HS-5 (cell line): ENCODE measurements at regions not wholly inside any gene's neighbourhood (a gene's known extent, or its start where the extent isn't known, plus 50 kb on each side); places are given as distances from the start of the nearest gene placed in this dataset.
"Not testable (repeated sequence)": the region's sequence is repeated elsewhere in the genome, so short reads cannot be mapped to it uniquely, and the experiment has no call there.

Experiments
- DNase-seq: peaks from one replicate; pipeline ENCODE4 v3.0.0-alpha.2; 2012; ENCODE audit warnings: low read depth

- DNase-seq, result not testable (repeated sequence)
These were observed 411.2 kb downstream of the RAB38 start for GRCh38 chr11:87764075-87764474.

GRCh38 chr11:87754685-87755084, 420.6 kb downstream of the RAB38 start:
- DNase-seq, result no peak

DNA sequence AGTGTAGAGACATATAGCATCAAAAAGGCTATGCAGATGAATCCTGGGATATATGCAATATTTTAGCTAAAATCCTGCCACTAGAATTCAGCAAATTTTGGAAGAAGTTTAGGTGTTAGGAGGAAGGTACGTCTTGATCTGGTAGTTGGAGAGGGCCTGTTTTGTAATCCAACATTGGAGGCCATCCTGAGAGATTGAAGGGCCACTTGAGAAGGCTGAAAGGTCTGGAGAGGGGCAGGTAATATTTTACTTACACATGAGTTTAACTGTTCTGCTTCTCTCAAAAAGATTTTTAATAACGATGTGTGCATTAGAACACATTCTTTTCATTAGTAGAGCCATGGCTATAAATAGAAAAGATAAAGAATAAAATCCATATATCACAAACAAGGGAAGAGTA, 422.1 kb downstream of the RAB38 start:
- DNase-seq, result no peak

- no peak for DNase-seq
These were observed 432.2 kb downstream of the RAB38 start for GRCh38 chr11:87743007-87743406.

- DNase-seq, result no peak
These were observed 434.3 kb downstream of the RAB38 start for GRCh38 chr11:87740968-87741367.

DNA sequence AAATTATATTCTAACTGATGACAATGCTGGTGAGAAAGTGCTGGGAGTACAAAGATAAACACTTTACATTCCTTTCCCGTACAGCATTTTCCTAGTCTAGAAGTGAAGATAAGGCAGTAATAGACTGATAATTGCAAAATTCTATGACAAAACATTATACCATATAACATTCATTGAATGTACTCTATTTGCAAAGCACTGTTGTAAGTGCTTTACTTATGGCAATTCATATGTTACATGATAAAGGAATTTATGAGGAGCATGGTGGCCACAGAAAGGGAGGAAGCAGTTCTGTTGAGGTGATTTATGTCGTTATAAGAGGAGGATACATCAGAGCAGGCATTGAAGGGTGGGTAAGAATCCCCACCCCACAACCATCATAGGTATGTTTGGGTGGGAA, 434.8 kb downstream of the RAB38 start:
- DNase-seq, result no peak

GRCh38 chr11:87739766-87740165, 435.5 kb downstream of the RAB38 start:
- no peak for DNase-seq

DNA sequence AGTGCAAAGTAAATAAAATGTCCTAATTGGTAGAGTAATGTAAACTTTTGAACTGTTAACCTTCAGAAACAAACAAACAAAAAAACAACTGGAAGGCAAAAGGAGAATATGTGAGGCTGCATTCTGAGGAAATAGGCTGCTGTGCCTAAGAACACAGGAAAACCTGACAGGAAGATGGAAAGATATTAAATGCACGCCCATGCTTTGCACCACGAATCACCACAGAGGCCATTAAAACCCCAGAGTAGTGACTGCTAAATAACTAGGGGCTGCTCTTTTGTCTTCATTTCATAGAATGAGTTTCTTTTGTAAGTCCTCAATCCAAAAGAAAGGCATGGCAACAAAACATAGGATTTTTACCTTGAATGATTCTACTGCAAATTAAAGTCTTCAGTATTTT, 436.0 kb downstream of the RAB38 start:
- no peak for DNase-seq

DNA sequence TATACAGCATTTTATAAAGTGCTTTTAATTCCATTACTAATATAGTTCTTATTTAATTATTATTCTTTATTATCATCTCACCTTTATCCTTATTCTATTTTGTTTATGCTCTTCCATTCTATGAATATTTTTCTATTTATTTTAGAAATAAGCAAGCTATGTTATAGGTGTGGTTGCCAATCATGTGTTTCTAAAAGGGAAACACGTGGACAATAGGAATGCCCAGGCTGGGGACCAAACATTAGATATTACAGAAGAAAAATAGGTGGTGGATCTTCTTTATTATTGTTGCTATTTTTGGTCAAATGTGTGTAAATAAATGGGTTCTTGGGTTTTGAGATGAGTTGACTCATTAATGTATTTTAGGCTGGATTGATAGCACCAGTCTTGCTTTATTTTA, 438.3 kb downstream of the RAB38 start:
- no peak for DNase-seq

DNA sequence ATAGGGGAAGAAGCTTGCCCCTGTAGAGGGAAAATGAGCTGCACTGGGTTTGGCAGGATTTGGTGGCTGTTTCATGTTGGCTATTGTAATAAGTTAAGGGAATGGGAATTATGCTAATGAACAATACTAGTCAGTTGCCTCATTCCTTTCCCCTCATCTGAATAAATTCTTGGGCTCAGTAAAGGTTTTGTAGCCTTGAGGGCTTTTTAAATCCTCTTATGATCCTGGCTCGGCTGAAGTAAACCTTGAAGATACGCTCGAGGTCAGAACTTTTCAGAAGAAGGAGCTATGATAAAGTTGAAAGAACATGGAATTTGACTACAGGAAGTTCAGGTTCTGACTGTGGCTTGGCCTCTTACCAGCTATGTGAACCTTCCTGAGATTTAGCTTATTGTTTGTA, 448.7 kb downstream of the RAB38 start:
- DNase-seq, result no peak

- no peak for DNase-seq
These were observed 450.9 kb downstream of the RAB38 start for GRCh38 chr11:87724358-87724757.

GRCh38 chr11:87722756-87723565, 452.3 kb downstream of the RAB38 start:
- DNase-seq, result no peak

DNA sequence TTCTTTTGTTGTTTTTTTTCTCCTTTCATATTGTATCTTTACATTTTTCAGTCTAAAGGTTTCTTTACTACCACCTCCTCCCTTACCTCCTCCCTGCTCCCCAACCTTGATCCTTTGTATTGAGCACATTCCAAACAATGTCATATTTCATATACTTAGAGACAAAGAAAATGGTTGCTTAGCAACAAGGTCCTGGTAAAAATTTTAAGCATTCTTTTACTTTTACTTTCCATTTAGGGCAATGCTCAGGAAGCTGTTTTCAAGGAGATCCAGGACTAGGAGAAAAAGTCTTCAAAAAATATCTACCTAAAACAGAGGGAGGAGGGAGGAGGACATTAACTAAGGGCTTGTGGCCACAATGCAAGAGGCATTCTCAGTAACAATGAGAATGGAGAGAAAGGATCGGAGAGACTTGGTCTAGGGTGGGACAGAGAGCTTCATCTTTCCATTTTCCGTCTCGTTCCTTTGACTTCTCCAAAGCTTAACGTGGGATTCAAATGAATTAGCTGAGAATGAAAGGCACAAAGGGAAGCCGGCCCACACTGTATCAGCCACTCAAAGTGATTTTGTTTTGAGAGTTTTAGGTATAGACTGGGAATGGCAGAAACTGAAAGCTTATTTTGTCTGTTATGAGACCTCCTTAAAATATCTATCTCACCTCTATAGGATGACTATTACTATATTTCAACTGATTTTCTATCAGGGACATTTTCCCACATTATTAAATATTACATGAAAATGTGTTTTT, 455.7 kb downstream of the RAB38 start:
- DNase-seq, result no peak

DNA sequence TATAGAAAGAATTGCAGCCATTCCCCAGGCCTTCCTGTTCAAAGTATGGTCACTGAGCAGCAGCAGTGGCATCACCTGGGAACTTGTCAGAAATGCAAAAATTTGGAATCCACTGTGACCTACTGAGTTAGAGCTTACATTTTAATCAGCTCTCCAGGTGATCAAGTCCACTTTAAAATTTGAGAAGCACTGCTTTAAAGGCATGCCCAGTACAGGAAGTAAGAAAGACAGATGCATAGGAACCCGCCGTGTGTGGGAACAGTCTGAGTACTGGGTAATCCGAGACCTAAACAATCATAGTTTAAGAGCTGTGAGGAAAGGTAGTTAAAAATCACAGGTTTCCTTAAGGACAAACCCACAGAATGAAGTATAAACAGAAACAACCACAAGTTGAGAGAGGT, 462.4 kb downstream of the RAB38 start:
- no peak for DNase-seq

DNA sequence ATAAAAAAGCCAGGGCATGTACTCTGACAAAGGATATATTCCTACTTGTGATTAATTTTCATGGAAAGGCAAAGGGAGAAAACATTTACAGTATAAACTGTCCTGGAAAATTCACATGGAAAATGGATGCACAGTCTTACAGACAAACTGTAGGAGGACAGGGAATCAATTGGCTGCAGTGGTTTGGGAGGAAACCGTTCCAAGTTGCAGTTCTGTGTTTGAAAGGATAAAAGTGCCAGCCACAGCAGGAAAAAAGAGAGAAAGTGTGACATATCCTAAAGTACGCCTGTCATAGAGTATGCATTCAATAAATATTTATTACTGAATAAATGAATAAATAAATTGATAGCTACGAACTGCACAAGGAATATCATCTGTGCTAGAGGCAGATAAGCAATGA, 462.9 kb downstream of the RAB38 start:
- DNase-seq, result no peak

DNA sequence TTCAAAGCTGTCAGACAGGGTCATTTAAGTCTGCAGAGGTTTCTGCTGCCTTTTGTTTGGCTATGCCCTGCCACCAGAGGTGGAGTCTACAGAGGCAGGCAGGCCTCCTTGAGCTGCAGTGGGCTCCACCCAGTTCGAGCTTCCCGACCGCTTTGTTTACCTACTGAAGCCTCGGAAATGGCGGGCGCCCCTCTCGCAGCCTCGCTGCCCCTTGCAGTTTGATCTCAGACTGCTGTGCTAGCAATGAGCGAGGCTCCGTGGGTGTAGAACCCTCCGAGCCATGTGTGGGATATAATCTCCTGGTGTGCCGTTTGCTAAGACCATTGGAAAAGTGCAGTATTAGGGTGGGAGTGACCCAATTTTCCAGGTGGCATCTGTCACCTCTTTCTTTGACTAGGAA, 471.7 kb downstream of the RAB38 start:
- not testable (repeated sequence) for DNase-seq

DNA sequence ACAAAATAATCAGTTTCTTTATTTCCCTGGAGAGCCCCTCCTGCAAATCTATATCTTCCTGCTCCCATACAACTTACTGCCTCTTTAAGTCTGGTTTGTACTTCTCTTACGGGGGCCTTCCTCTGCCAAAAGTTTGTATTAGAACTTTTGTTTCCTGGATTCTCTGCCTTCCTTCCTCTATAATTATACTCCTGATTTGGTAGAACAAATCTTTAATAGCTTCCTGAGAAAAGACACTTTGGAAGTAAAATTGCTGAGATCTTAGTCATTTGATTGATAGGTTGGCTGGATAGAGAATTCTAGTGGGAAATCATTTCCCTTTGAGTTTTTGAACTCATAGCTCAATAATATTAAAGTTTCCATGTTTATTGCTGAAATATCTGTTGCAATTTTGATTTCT, 499.2 kb downstream of the RAB38 start:
- no peak for DNase-seq

DNA sequence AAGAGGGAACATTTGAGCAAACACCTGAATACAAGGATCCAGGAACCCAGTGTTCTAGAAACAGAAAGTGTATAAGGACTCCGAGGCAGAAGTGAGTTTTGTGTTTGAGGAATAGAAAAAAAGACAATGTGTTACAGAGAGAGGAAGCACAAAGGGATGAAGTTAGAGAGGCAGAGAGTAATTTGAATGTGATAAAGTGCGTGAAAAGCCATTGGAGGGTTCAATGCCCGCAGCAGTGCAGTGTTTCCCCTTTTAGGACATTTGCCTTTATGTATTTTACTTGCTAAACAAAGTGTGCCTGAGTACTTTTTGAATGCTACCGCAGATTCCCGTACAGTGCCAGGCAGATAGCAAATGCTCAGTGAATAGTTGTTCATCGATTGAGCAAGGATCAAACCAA, 508.5 kb downstream of the RAB38 start:
- DNase-seq, result no peak

DNA sequence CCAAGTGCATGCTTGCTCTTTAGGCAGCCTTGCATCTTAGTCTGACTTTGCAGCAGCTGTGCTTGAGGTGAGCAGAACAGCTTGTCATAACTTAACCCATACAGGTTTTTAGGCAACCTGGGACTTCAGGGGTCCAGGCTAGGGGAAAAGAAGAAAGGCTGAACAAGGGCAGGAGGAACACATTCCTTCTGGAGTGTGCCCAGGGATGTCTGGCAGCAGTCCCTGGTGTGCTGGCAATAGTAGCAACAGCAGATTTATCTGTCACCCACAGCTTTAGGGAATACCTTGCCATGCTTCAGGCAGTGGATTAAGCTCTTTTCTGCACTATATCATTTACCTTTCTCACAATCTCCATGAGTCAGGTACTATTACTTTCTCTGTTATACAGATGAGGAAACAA, 513.0 kb downstream of the RAB38 start:
- no peak for DNase-seq

GRCh38 chr11:87660926-87661660, 514.1 kb downstream of the RAB38 start:
- no peak for DNase-seq

- no peak for DNase-seq
These were observed 515.4 kb downstream of the RAB38 start for GRCh38 chr11:87659807-87660206.

GRCh38 chr11:87645626-87646025, 529.6 kb downstream of the RAB38 start:
- no peak for DNase-seq
